ENCODE measurements at regions not wholly inside any gene's neighbourhood (a gene's known extent, or its start where the extent isn't known, plus 50 kb on each side); places are given as distances from the start of the nearest gene placed in this dataset.
"Not testable (repeated sequence)": the region's sequence is repeated elsewhere in the genome, so short reads cannot be mapped to it uniquely, and the experiment has no call there.

GRCh38 chr12:112712751-112713150 lies 78.8 kb upstream of the RPH3A start:
- not testable (repeated sequence) for H3K4me1 Mint-ChIP-seq, H3K27me3 Mint-ChIP-seq, H3K36me3 Mint-ChIP-seq, ATAC-seq, H3K27ac Mint-ChIP-seq, H3K9me3 Mint-ChIP-seq, H3K4me3 Mint-ChIP-seq

GRCh38 chr12:112713471-112713870 lies 78.1 kb upstream of the RPH3A start:
- no peak overlapping the region for H3K27ac Mint-ChIP-seq
- H3K4me1 Mint-ChIP-seq = no peaks in the 10 kb centered on the region
- H3K27me3 Mint-ChIP-seq = peaks cover 2% of the 10 kb centered on the region
- H3K4me3 Mint-ChIP-seq = no peak overlapping the region
- peaks cover 4% of the 10 kb centered on the region for H3K9me3 Mint-ChIP-seq
- no peak for ATAC-seq
- no peaks in the 10 kb centered on the region for H3K36me3 Mint-ChIP-seq

- Mint-ChIP-seq H3K9me3 (peaks cover 4% of the 10 kb centered on the region), H3K4me1 (no peaks in the 10 kb centered on the region), H3K4me3 (no peak overlapping the region), H3K27ac (no peak overlapping the region), H3K36me3 (no peaks in the 10 kb centered on the region), H3K27me3 (no peaks in the 10 kb centered on the region)
- no peak for ATAC-seq
Measured at GRCh38 chr12:112714166-112714710, 77.3 kb upstream of the RPH3A start.

GRCh38 chr12:112716099-112717093 lies 75.2 kb upstream of the RPH3A start:
- Mint-ChIP-seq H3K9me3 (peaks cover 7% of the 10 kb centered on the region), H3K4me3 (no peak overlapping the region), H3K4me1 (no peaks in the 10 kb centered on the region), H3K36me3 (no peaks in the 10 kb centered on the region), H3K27ac (no peak overlapping the region), H3K27me3 (peaks cover 19% of the 10 kb centered on the region)
- peak; percentile 60 for ATAC-seq

- Mint-ChIP-seq H3K9me3 (no peaks in the 10 kb centered on the region), H3K27me3 (peaks cover 9% of the 10 kb centered on the region), H3K36me3 (no peaks in the 10 kb centered on the region), H3K4me3 (no peak overlapping the region), H3K27ac (no peak overlapping the region), H3K4me1 (no peaks in the 10 kb centered on the region)
- no peak for ATAC-seq
Measured at GRCh38 chr12:112728864-112729263, 62.7 kb upstream of the RPH3A start.

GRCh38 chr12:112734859-112735695 lies 56.5 kb upstream of the RPH3A start:
- H3K9me3 Mint-ChIP-seq = no peaks in the 10 kb centered on the region
- H3K27ac Mint-ChIP-seq = no peak overlapping the region
- no peaks in the 10 kb centered on the region for H3K4me1 Mint-ChIP-seq
- H3K27me3 Mint-ChIP-seq = peaks cover 14% of the 10 kb centered on the region
- H3K36me3 Mint-ChIP-seq = no peaks in the 10 kb centered on the region
- no peak for ATAC-seq
- H3K4me3 Mint-ChIP-seq = no peak overlapping the region

GRCh38 chr12:112738531-112738930 lies 53.0 kb upstream of the RPH3A start:
- Mint-ChIP-seq H3K4me3 (no peak overlapping the region), H3K4me1 (no peaks in the 10 kb centered on the region), H3K36me3 (no peaks in the 10 kb centered on the region), H3K27me3 (peaks cover 31% of the 10 kb centered on the region), H3K27ac (no peak overlapping the region), H3K9me3 (no peaks in the 10 kb centered on the region)
- no peak for ATAC-seq

- no peaks in the 10 kb centered on the region for H3K9me3 Mint-ChIP-seq
- H3K4me1 Mint-ChIP-seq = no peaks in the 10 kb centered on the region
- no peaks in the 10 kb centered on the region for H3K36me3 Mint-ChIP-seq
- H3K4me3 Mint-ChIP-seq = no peak overlapping the region
- peaks cover 43% of the 10 kb centered on the region for H3K27me3 Mint-ChIP-seq
- no peak overlapping the region for H3K27ac Mint-ChIP-seq
- no peak for ATAC-seq
Measured at GRCh38 chr12:112740387-112740934, 51.1 kb upstream of the RPH3A start.

GRCh38 chr12:112741106-112741505 lies 50.4 kb upstream of the RPH3A start:
- Mint-ChIP-seq H3K36me3 (no peaks in the 10 kb centered on the region), H3K4me1 (no peaks in the 10 kb centered on the region), H3K27me3 (peaks cover 37% of the 10 kb centered on the region), H3K27ac (no peak overlapping the region), H3K9me3 (no peaks in the 10 kb centered on the region), H3K4me3 (no peak overlapping the region)
- no peak for ATAC-seq

Data from stimulated activated memory B cell treated with anti-CD40 and anti-IgM and Interleukin-4, amounts not matched to agents 10 μg/mL and 1 μg/mL and 100 μg/mL, for 72 hours (primary cell).